T-cell (primary cell): ENCODE measurements at regions not wholly inside any gene's neighbourhood (a gene's known extent, or its start where the extent isn't known, plus 50 kb on each side); places are given as distances from the start of the nearest gene placed in this dataset.

Source experiments
- ATAC-seq, 4 experiments: fragments of 200-7000 bp in 3 of 4; fragments of 150-1000 bp in 1 of 4; cut with Tn5 transposase; replicated peaks in 1 of 4; 1 replicate in 3 of 4; 2 replicates in 1 of 4; pipeline ENCODE4 v1.10.0; 2021; ENCODE audit warnings: moderate library complexity in 3 of 4, mild to moderate bottlenecking in 2 of 4, moderate number of reproducible peaks in 1 of 4
- CTCF ChIA-PET, 2 donors: fragments of 300-600 bp; sonication (Branson Sonifier 250); formaldehyde crosslinking; loops; one replicate each; lab custom pipeline; 2022; ENCODE audit warnings: antibody characterized with exemption in 2 of 2; lab: Charles Lee
- POLR2A ChIA-PET, 2 donors: fragments of 300-600 bp; sonication (Branson Sonifier 250); formaldehyde crosslinking; loops; one replicate each; lab custom pipeline; 2022; ENCODE audit warnings: antibody characterized with exemption in 2 of 2; lab: Charles Lee
- DNase-seq, 35 experiments: peaks; one replicate each; pipeline versions ENCODE4 v3.0.0 to v3.0.0-alpha.2; 2013 to 2023
- H3K27ac ChIP-seq: one replicate; pipeline ENCODE4 v1.5.1; 2013; ENCODE audit warnings: low read length
- H3K27me3 ChIP-seq, 2 experiments: replicated peaks in 1 of 2; 1 replicate in 1 of 2; 2 replicates in 1 of 2; pipeline versions ENCODE4 v1.6.1 to v1.7.0; 2013; ENCODE audit warnings: low read length in 1 of 2, mixed read lengths in 1 of 2; ENCODE audit not compliant: control insufficient read depth in 2 of 2, insufficient read depth in 2 of 2; ENCODE audit errors: extremely low read depth in 1 of 2
- H3K36me3 ChIP-seq, 2 donors: 1 replicate in 1 of 2; 2 replicates in 1 of 2; pipeline versions ENCODE4 v1.6.1 to v1.7.0; 2013; ENCODE audit warnings: low read length in 1 of 2; ENCODE audit not compliant: control insufficient read depth in 2 of 2, insufficient read depth in 1 of 2; ENCODE audit errors: extremely low read depth in 1 of 2
- H3K4me1 ChIP-seq, 2 experiments: 1 replicate in 1 of 2; 2 replicates in 1 of 2; pipeline versions ENCODE4 v1.6.1 to v1.7.0; 2013; ENCODE audit warnings: low read length in 2 of 2, mixed read lengths in 1 of 2; ENCODE audit not compliant: insufficient read depth in 2 of 2, control insufficient read depth in 1 of 2; ENCODE audit errors: extremely low read depth in 1 of 2
- H3K4me3 ChIP-seq, 2 donors: 1 replicate in 1 of 2; 2 replicates in 1 of 2; pipeline versions ENCODE4 v1.5.1 to v1.7.0; 2013; ENCODE audit warnings: mild to moderate bottlenecking in 2 of 2, low read length in 1 of 2, moderate library complexity in 1 of 2; ENCODE audit not compliant: control insufficient read depth in 1 of 2; ENCODE audit errors: extremely low read depth in 1 of 2
- H3K9me3 ChIP-seq: 2 replicates; pipeline ENCODE4 v1.7.0; 2013
- H3K27ac Mint-ChIP-seq, 2 donors: one replicate each; pipeline ENCODE4 v1.8.0; 2020 to 2021; ENCODE audit warnings: mild to moderate bottlenecking in 2 of 2, mixed read lengths in 2 of 2
- H3K27me3 Mint-ChIP-seq, 2 donors: one replicate each; pipeline ENCODE4 v1.8.0; 2021 to 2022; ENCODE audit warnings: mixed read lengths in 2 of 2
- H3K36me3 Mint-ChIP-seq: one replicate; pipeline ENCODE4 v1.8.0; 2021; ENCODE audit warnings: mixed read lengths
- H3K4me1 Mint-ChIP-seq, 3 donors: one replicate each; pipeline ENCODE4 v1.8.0; 2020 to 2022; ENCODE audit warnings: mixed read lengths in 3 of 3, mild to moderate bottlenecking in 1 of 3
- H3K4me3 Mint-ChIP-seq, 3 donors: one replicate each; pipeline ENCODE4 v1.8.0; 2020 to 2022; ENCODE audit warnings: mild to moderate bottlenecking in 3 of 3, mixed read lengths in 3 of 3, moderate library complexity in 3 of 3
- H3K9me3 Mint-ChIP-seq, 3 donors: one replicate each; pipeline ENCODE4 v1.8.0; 2020 to 2022; ENCODE audit warnings: mixed read lengths in 3 of 3
- WGBS: methylation state at CpG from one replicate; pipeline ENCODE4 v1.1.5; 2013; ENCODE audit warnings: missing lambda C conversion rate; ENCODE audit not compliant: insufficient coverage; 5-methylcytosine and 5-hydroxymethylcytosine counted together

DNA sequence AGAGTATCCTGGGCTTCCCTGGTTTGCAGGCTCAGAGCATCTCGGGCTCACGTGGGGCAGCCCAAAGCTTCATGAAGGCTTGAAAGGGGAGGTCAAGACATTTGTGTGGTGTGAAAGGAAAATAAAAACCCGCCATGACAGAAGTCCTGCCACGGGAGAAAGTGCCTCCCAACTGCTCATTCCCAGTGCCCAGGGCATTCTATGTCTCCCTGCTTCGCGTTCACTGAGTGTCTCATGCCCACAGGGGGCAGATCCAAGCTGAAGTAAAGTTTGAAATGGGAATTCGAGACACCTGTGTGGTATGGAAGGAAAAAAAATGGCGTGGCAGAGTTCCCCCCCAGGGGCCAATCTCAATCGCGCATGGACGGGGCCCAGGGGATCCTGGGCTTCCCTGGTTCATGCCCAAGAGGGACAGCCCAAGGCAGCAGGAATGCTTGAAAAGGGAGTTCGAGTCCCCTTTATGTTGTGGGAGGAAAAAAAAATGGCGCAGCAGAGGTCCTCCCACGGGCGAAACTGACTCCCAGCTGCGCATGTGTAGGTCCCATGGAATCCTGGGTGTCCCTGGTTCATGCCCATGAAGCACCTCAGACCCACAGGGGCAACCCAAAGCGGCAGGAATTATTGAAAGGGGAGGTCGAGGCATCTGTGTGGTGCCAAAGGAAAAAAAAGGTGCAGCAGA, 576.7 kb downstream of the ALG10 start:
- Mint-ChIP-seq H3K4me1 (no peaks in the 10 kb centered on the region), H3K4me3 (no peak overlapping the region), H3K27ac (no peak overlapping the region), H3K9me3 (peaks cover 8 to 26% (median 21%) of the 10 kb centered on the region in 3 donors), H3K27me3 (no peaks in the 10 kb centered on the region), H3K36me3 (no peaks in the 10 kb centered on the region)
- ChIA-PET POLR2A (no interaction called here), CTCF (no interaction called here)
- WGBS: 71% methylated on average over 14 of the region's 18 CpGs
- no peaks in the 10 kb centered on the region for H3K36me3 ChIP-seq
- no peaks in the 10 kb centered on the region for H3K9me3 ChIP-seq
- ATAC-seq (no peak), DNase-seq (no peak)
- peaks cover 0 to 26% of the 10 kb centered on the region in 2 experiments for H3K27me3 ChIP-seq
- H3K4me3 ChIP-seq: no peak overlapping the region
- no peaks in the 10 kb centered on the region for H3K4me1 ChIP-seq
- H3K27ac ChIP-seq: no peak overlapping the region

- ChIA-PET CTCF (no interaction called here), POLR2A (no interaction called here)
- H3K27me3 ChIP-seq: peaks cover 0 to 26% of the 10 kb centered on the region in 2 experiments
- no peaks in the 10 kb centered on the region for H3K4me1 ChIP-seq
- H3K27me3 Mint-ChIP-seq: no peaks in the 10 kb centered on the region
- no peaks in the 10 kb centered on the region for H3K4me1 Mint-ChIP-seq
- peaks cover 8 to 31% (median 18%) of the 10 kb centered on the region in 3 donors for H3K9me3 Mint-ChIP-seq
- no peak overlapping the region for H3K4me3 ChIP-seq
- H3K36me3 Mint-ChIP-seq: no peaks in the 10 kb centered on the region
- no peak for DNase-seq
- no peaks in the 10 kb centered on the region for H3K36me3 ChIP-seq
- no peak overlapping the region for H3K27ac ChIP-seq
- no peaks in the 10 kb centered on the region for H3K9me3 ChIP-seq
- ATAC-seq: no peak
- H3K4me3 Mint-ChIP-seq: no peak overlapping the region
- WGBS: 74% methylated on average over 12 of the region's 32 CpGs
- no peak overlapping the region for H3K27ac Mint-ChIP-seq
These were observed 577.5 kb downstream of the ALG10 start for GRCh38 chr12:34599530-34600513.

GRCh38 chr12:34600592-34601462, 578.5 kb downstream of the ALG10 start:
- Mint-ChIP-seq H3K36me3 (no peaks in the 10 kb centered on the region), H3K27me3 (no peaks in the 10 kb centered on the region), H3K4me1 (no peaks in the 10 kb centered on the region), H3K27ac (no peak overlapping the region), H3K9me3 (peaks cover 7 to 22% (median 17%) of the 10 kb centered on the region in 3 donors), H3K4me3 (no peak overlapping the region)
- H3K4me3 ChIP-seq: no peak overlapping the region
- no peaks in the 10 kb centered on the region for H3K9me3 ChIP-seq
- no peak overlapping the region for H3K27ac ChIP-seq
- 59% methylated on average over 25 of the region's 35 CpGs for WGBS
- DNase-seq: peak in 1 of 35 experiments; percentile 17
- H3K27me3 ChIP-seq: peaks cover 0 to 26% of the 10 kb centered on the region in 2 experiments
- no peaks in the 10 kb centered on the region for H3K4me1 ChIP-seq
- ChIA-PET CTCF (no interaction called here), POLR2A (no interaction called here)
- no peak for ATAC-seq
- H3K36me3 ChIP-seq: no peaks in the 10 kb centered on the region

DNA sequence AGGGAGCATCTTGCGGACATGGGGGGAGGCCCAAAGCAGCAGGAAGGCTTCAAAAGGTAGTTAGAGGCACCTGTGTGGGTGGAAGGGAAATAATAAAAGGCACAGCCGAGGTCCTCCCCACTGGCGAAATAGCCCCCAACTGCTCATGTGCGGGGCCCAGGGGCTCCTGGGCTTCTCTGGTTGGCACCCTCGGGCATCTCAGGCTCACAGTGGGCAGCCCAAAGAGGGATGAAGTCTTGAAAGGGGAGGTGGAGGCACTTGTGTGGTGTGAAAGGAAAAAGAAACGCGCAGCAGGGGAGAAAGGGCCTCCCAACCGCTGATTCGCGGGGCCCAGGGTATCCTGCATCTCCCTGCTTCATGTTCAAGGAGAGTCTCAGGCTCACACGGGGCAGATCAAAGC, 579.4 kb downstream of the ALG10 start:
- peaks cover 0 to 26% of the 10 kb centered on the region in 2 experiments for H3K27me3 ChIP-seq
- no peak overlapping the region for H3K27ac Mint-ChIP-seq
- no peaks in the 10 kb centered on the region for H3K4me1 ChIP-seq
- no peak overlapping the region for H3K4me3 ChIP-seq
- H3K4me3 Mint-ChIP-seq: no peak overlapping the region
- no peaks in the 10 kb centered on the region for H3K27me3 Mint-ChIP-seq
- H3K9me3 Mint-ChIP-seq: peaks cover 10 to 27% (median 17%) of the 10 kb centered on the region in 3 donors
- no peaks in the 10 kb centered on the region for H3K36me3 ChIP-seq
- no peak for DNase-seq
- H3K9me3 ChIP-seq: no peaks in the 10 kb centered on the region
- ChIA-PET POLR2A (no interaction called here), CTCF (no interaction called here)
- no peak for ATAC-seq
- 70% methylated on average over 10 of the region's 11 CpGs for WGBS
- no peaks in the 10 kb centered on the region for H3K4me1 Mint-ChIP-seq
- no peak overlapping the region for H3K27ac ChIP-seq
- no peaks in the 10 kb centered on the region for H3K36me3 Mint-ChIP-seq

DNA sequence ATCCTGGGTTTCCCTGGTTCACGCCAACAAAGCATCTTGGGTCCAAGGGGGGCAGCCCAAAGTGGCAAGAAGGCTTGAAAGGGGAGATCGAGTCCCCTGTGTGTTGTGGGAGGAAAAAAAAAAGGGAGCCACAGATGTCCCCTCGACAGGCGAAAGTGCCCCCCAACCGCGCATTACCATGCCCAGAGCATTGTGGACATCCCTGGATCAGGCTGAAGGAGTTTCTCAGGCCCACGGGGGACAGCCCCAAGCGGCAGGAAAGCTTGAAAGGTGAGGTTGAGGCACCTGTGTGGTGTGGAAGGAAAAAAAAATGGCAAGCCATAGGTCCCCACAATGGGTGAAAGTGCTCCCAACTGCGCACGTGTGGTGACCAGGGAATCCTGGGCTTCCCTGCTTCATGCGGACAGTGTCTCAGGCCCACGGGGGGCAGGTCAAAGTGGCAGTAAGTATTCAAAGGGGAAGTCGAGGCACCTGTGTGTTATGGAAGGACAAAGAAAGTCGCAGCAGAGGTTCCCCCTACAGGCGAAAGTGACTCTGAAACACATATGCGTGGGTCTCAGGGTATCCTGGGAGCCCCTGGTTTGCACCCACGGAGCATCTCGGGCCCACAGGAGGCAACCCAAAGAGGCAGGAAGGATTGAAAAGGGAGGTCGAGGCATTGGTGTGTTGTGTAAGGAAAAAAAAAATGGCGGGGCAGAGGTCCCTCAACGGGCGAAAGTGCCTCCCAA, 580.1 kb downstream of the ALG10 start:
- no peak overlapping the region for H3K27ac Mint-ChIP-seq
- H3K9me3 ChIP-seq: no peaks in the 10 kb centered on the region

More for the DNA sequence above, 580.1 kb downstream of the ALG10 start:
- POLR2A ChIA-PET: no interaction called here
- DNase-seq: no peak
- Histone ChIP-seq H3K36me3 (no peaks in the 10 kb centered on the region), H3K4me1 (no peaks in the 10 kb centered on the region), H3K27me3 (peaks cover 0 to 20% of the 10 kb centered on the region in 2 experiments), H3K4me3 (no peak overlapping the region), H3K27ac (no peak overlapping the region)
- Mint-ChIP-seq H3K9me3 (peaks cover 10 to 27% (median 17%) of the 10 kb centered on the region in 3 donors), H3K4me3 (no peak overlapping the region), H3K4me1 (no peaks in the 10 kb centered on the region), H3K36me3 (no peaks in the 10 kb centered on the region), H3K27me3 (no peaks in the 10 kb centered on the region)
- 77% methylated on average over 17 of the region's 22 CpGs for WGBS
- CTCF ChIA-PET: no interaction called here
- ATAC-seq: no peak
